OCI-LY7 (cell line): ENCODE measurements at regions not wholly inside any gene's neighbourhood (a gene's known extent, or its start where the extent isn't known, plus 50 kb on each side); places are given as distances from the start of the nearest gene placed in this dataset.

Experiments
- BruUV-seq: library from RNA; stranded (reverse); fragments of 400-500 nt; replicated peaks from 2 replicates; lab custom pipeline; 2021; lab: Mats Ljungman, UMichigan
- CTCF ChIA-PET: fragments of 300-600 bp; sonication (Branson Sonifier 250); formaldehyde crosslinking; loops from one replicate; lab custom pipeline; 2022; ENCODE audit warnings: antibody characterized with exemption; ENCODE audit not compliant: unreplicated experiment; lab: Charles Lee
- POLR2A ChIA-PET: fragments of 300-600 bp; sonication (Branson Sonifier 250); formaldehyde crosslinking; loops from one replicate; lab custom pipeline; 2022; ENCODE audit warnings: antibody characterized with exemption; lab: Charles Lee
- DNase-seq: peaks from one replicate; pipeline ENCODE4 v3.0.0-alpha.2; 2015; ENCODE audit warnings: low spot score
- H2AFZ ChIP-seq: fragments of 200-600 bp; sonication (generic), shearing (Covaris generic); 2 replicates; pipeline ENCODE4 v1.6.1; 2014; ENCODE audit warnings: mild to moderate bottlenecking, antibody characterized with exemption, low read length, moderate library complexity
- H3K27ac ChIP-seq: fragments of 200-600 bp; sonication (generic); 2 replicates; pipeline ENCODE4 v1.5.1; 2014; ENCODE audit warnings: mixed run types, low read depth, mild to moderate bottlenecking, moderate library complexity, low read length, inconsistent platforms; ENCODE audit not compliant: poor library complexity, severe bottlenecking
- H3K36me3 ChIP-seq: fragments of 200-600 bp; sonication (generic); 2 replicates; pipeline ENCODE4 v1.6.1; 2014; ENCODE audit warnings: mild to moderate bottlenecking, antibody characterized with exemption, low read length, moderate library complexity, mixed read lengths; ENCODE audit not compliant: insufficient read depth
- H3K4me1 ChIP-seq: fragments of 200-600 bp; sonication (generic); 2 replicates; pipeline ENCODE4 v1.5.1; 2014; ENCODE audit warnings: mild to moderate bottlenecking, low read length; ENCODE audit not compliant: insufficient read depth, poor library complexity, severe bottlenecking
- H3K4me2 ChIP-seq: fragments of 200-600 bp; sonication (generic); 2 replicates; pipeline ENCODE4 v1.6.1; 2014; ENCODE audit warnings: mild to moderate bottlenecking, low read length
- H3K4me3 ChIP-seq: fragments of 200-600 bp; sonication (generic); 2 replicates; pipeline ENCODE4 v1.5.1; 2014; ENCODE audit warnings: mild to moderate bottlenecking, low read depth, low read length; ENCODE audit not compliant: poor library complexity, severe bottlenecking
- H3K79me2 ChIP-seq: fragments of 200-600 bp; sonication (generic); 2 replicates; pipeline ENCODE4 v1.6.1; 2016; ENCODE audit warnings: low read depth, mild to moderate bottlenecking, low read length, moderate library complexity, mixed read lengths; ENCODE audit not compliant: insufficient read depth
- H3K9me2 ChIP-seq: fragments of 200-600 bp; sonication (generic); 2 replicates; pipeline ENCODE4 v1.6.1; 2016; ENCODE audit warnings: mild to moderate bottlenecking, low read length, mixed read lengths; ENCODE audit not compliant: insufficient read depth
- H3K9me3 ChIP-seq: fragments of 200-600 bp; sonication (generic); 2 replicates; pipeline ENCODE4 v1.6.1; 2014; ENCODE audit warnings: mild to moderate bottlenecking, mixed run types, low read length, mixed read lengths
- H4K20me1 ChIP-seq: fragments of 200-600 bp; sonication (generic); 2 replicates; pipeline ENCODE4 v1.6.1; 2014; ENCODE audit warnings: mild to moderate bottlenecking, antibody characterized with exemption, low read length, moderate library complexity, mixed read lengths; ENCODE audit not compliant: insufficient read depth
- CTCF ChIP-seq: fragments of 200-600 bp; sonication (generic); conservative IDR thresholded peaks from 2 replicates; pipeline ENCODE4 v1.5.1; 2014; ENCODE audit warnings: mild to moderate bottlenecking, antibody characterized with exemption, low read length, moderate library complexity, mixed read lengths
- EZH2phosphoT487 ChIP-seq: fragments of 200-600 bp; sonication (generic); IDR thresholded peaks from 2 replicates; pipeline ENCODE4 v1.6.1; 2018; ENCODE audit warnings: low read depth, borderline replicate concordance, mild to moderate bottlenecking, mixed run types, antibody characterized with exemption, low read length, moderate library complexity, mixed read lengths
- intact Hi-C: fragments of 100-400 bp; cut with micrococcal nuclease; formaldehyde crosslinking; loops from one replicate; pipeline ENCODE4 v1.10.0; 2022; ENCODE audit not compliant: unreplicated experiment

- no peaks in the 10 kb centered on the region for H3K9me2 ChIP-seq
- BruUV-seq: no TSS peak
- POLR2A ChIA-PET: no interaction called here
- CTCF ChIA-PET: no interaction called here
- H3K4me3 ChIP-seq: no peak overlapping the region
- no peaks in the 10 kb centered on the region for H3K4me1 ChIP-seq
- no peak overlapping the region for H3K4me2 ChIP-seq
- H4K20me1 ChIP-seq: no peaks in the 10 kb centered on the region
- no peak overlapping the region for H3K27ac ChIP-seq
- no peak overlapping the region for H2AFZ ChIP-seq
- no peaks in the 10 kb centered on the region for H3K9me3 ChIP-seq
- H3K79me2 ChIP-seq: no peaks in the 10 kb centered on the region
- intact Hi-C loops: no loop called here
- DNase-seq: no peak
- TF ChIP-seq EZH2phosphoT487 (no peak), CTCF (no peak)
- no peaks in the 10 kb centered on the region for H3K36me3 ChIP-seq
Measured at GRCh38 chr15:77731067-77731466, 98.4 kb upstream of the LINGO1 start.

- ChIA-PET POLR2A (no interaction called here), CTCF (no interaction called here)
- Histone ChIP-seq H3K9me3 (no peaks in the 10 kb centered on the region), H3K4me3 (no peak overlapping the region), H2AFZ (no peak overlapping the region), H3K4me1 (no peaks in the 10 kb centered on the region), H3K36me3 (no peaks in the 10 kb centered on the region), H3K9me2 (no peaks in the 10 kb centered on the region), H4K20me1 (no peaks in the 10 kb centered on the region), H3K27ac (no peak overlapping the region), H3K4me2 (no peak overlapping the region), H3K79me2 (no peaks in the 10 kb centered on the region)
- BruUV-seq: no TSS peak
- TF ChIP-seq CTCF (no peak), EZH2phosphoT487 (no peak)
- intact Hi-C loops: no loop called here
- DNase-seq: no peak
Measured at GRCh38 chr15:77727635-77728304, 95.1 kb upstream of the LINGO1 start.

- ChIA-PET POLR2A (no interaction called here), CTCF (no interaction called here)
- H3K27ac ChIP-seq: no peak overlapping the region
- H3K4me3 ChIP-seq: no peak overlapping the region
- H3K9me2 ChIP-seq: no peaks in the 10 kb centered on the region
- no peak overlapping the region for H2AFZ ChIP-seq
- H3K79me2 ChIP-seq: no peaks in the 10 kb centered on the region
- H4K20me1 ChIP-seq: no peaks in the 10 kb centered on the region
- no peaks in the 10 kb centered on the region for H3K36me3 ChIP-seq
- BruUV-seq: no TSS peak
- intact Hi-C loops: no loop called here
- H3K4me2 ChIP-seq: no peak overlapping the region
- no peaks in the 10 kb centered on the region for H3K4me1 ChIP-seq
- TF ChIP-seq CTCF (no peak), EZH2phosphoT487 (no peak)
- no peak for DNase-seq
- no peaks in the 10 kb centered on the region for H3K9me3 ChIP-seq
Measured at GRCh38 chr15:77724715-77725114, 92.0 kb upstream of the LINGO1 start.
